ENCODE measurements at regions not wholly inside any gene's neighbourhood (a gene's known extent, or its start where the extent isn't known, plus 50 kb on each side); places are given as distances from the start of the nearest gene placed in this dataset.

DNA sequence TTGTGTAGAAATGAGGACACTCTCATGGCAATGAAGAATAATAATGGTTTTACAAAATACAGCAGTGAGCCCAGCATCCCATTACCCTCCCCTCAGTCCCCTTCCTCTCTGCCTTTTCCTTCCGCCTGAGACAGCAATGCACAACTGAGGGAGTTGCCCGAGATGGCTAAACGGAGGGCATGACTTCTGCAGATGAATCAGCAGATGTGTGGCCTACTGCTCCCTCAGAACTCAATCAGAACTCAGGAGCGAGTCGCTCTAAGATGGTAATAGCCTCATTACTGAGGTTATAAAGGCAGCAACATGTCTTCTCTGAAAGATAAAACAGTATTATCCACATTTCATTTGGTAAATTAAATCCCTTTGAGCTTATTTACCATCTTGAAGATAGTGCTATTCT is 326.6 kb downstream of the ENC1 start:
- Histone ChIP-seq H3K27ac (ENCODE audit: low read depth, low read length) (no peak overlapping the region), H3K9ac (ENCODE audit: low read length) (no peak overlapping the region), H3K4me1 (ENCODE audit: control insufficient read depth, insufficient read depth, low read length) (no peaks in the 10 kb centered on the region), H3K4me3 (ENCODE audit: low read length) (no peak overlapping the region), H3K27me3 (ENCODE audit: control insufficient read depth, insufficient read depth, low read length) (no peaks in the 10 kb centered on the region), H3K36me3 (ENCODE audit: control insufficient read depth, insufficient read depth, low read length) (no peaks in the 10 kb centered on the region)

DNA sequence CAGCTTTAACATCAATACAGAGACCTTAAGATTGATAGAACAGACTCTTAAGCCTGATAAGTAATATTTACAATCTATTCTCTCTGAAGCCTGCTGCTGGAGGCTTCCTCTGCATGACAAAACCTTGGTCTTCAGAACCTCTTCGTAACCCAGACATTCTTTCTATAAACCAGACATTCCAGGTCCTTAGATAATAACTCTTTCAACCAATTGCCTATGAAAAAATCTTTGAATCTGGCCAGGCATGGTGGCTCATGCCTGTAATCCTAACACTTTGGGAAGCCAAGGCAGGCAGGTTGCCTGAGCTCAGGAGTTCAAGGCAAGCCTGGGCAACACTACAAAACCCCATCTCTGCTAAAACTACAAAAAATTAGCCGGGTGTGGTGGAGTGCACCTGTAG is 327.8 kb downstream of the ENC1 start:
- H3K27ac ChIP-seq (ENCODE audit: low read depth, low read length): no peak overlapping the region
- H3K4me1 ChIP-seq (ENCODE audit: control insufficient read depth, insufficient read depth, low read length): no peaks in the 10 kb centered on the region
- H3K9ac ChIP-seq (ENCODE audit: low read length): no peak overlapping the region
- no peak overlapping the region for H3K4me3 ChIP-seq (ENCODE audit: low read length)
- no peaks in the 10 kb centered on the region for H3K36me3 ChIP-seq (ENCODE audit: control insufficient read depth, insufficient read depth, low read length)
- no peaks in the 10 kb centered on the region for H3K27me3 ChIP-seq (ENCODE audit: control insufficient read depth, insufficient read depth, low read length)

DNA sequence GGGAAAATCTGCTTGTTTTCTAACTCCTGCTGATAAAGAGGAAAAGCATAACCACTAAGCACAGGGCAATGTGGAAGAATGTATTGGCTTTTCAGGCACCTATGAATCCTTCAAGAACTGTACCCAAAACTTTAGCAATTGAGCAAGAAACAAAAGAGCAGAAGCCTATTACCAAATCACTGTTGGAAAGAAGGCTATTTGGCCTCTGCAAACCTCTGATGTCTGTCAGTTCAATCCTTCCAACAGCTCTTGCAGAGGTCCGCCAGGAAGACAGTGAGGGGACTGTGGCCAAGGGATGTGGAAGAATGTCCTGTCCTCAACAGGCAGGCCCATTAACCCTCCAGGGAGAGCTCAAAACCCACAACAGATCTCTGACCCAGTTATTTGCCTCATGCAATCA is 328.6 kb downstream of the ENC1 start:
- no peak overlapping the region for H3K9ac ChIP-seq (ENCODE audit: low read length)
- no peak overlapping the region for H3K27ac ChIP-seq (ENCODE audit: low read depth, low read length)
- no peaks in the 10 kb centered on the region for H3K27me3 ChIP-seq (ENCODE audit: control insufficient read depth, insufficient read depth, low read length)
- no peaks in the 10 kb centered on the region for H3K4me1 ChIP-seq (ENCODE audit: control insufficient read depth, insufficient read depth, low read length)
- no peaks in the 10 kb centered on the region for H3K36me3 ChIP-seq (ENCODE audit: control insufficient read depth, insufficient read depth, low read length)
- H3K4me3 ChIP-seq (ENCODE audit: low read length): no peak overlapping the region

DNA sequence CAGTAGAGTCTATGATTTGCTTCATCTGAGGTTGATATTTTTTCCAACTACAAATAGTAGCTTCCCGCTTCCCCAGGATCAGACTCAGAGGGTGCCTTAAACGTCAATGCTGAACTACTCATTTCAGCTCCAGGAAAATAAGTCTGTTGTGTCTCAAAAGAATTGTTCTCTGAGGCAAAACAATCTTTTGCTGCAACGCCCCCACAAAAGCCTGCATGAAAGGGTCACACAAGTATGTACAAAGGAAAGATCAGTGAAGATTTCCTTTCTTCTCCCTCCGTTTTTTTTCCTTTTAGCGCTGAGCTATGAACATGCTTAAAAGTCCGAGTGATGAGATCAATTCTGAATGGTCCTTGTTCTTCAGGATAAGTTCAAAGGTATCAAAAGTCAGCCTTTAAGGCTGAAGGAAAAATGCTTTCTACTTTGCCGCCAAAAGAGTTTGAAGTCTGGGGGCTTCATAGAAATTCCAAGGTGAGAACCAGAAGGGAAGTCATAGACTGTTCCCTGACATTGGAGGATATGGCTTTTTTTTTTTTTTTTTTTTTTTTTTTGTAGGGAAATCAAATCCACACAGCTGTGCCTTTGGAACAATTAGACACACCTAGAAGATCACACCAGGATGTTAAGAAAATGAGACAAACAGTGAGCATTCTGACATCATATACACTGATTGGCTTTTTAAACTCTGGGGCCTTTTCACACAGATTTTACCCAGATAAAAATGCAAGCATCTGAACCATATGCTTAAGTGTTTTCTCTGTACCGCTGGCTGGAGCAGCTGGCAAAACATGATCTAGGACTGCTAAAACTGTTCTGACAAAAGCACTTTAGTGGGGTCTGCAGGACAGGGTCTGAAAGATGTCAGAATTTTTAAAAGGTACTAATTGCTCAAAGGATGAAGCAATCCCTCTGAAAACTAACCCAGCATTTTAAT is 329.3 kb downstream of the ENC1 start:
- H3K9ac ChIP-seq (ENCODE audit: low read length): no peak overlapping the region
- H3K4me1 ChIP-seq (ENCODE audit: control insufficient read depth, insufficient read depth, low read length): no peaks in the 10 kb centered on the region
- H3K4me3 ChIP-seq (ENCODE audit: low read length): no peak overlapping the region
- H3K27ac ChIP-seq (ENCODE audit: low read depth, low read length): no peak overlapping the region
- H3K27me3 ChIP-seq (ENCODE audit: control insufficient read depth, insufficient read depth, low read length): no peaks in the 10 kb centered on the region
- H3K36me3 ChIP-seq (ENCODE audit: control insufficient read depth, insufficient read depth, low read length): no peaks in the 10 kb centered on the region

DNA sequence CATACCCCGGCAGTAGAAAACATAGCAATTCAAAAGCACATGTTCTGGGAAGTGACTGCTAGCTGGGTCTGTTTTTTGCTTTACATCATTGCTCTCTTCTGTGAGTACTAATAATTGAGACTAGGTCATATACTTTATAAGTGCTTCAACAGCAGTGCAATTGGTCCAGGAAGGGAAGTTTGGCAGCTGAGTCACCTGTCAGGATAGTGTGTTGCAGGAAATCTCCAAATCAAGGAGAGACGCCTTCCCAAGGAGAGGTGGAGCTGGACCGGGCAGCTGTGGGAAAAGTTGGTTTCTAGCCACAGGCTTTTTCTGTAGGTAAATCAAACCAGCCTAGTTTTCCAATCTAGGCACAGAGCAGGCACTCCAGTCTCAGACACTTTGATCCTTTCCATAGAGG is 330.1 kb downstream of the ENC1 start:
- H3K27me3 ChIP-seq (ENCODE audit: control insufficient read depth, insufficient read depth, low read length): no peaks in the 10 kb centered on the region
- H3K9ac ChIP-seq (ENCODE audit: low read length): no peak overlapping the region
- no peaks in the 10 kb centered on the region for H3K36me3 ChIP-seq (ENCODE audit: control insufficient read depth, insufficient read depth, low read length)
- H3K4me3 ChIP-seq (ENCODE audit: low read length): no peak overlapping the region
- no peak overlapping the region for H3K27ac ChIP-seq (ENCODE audit: low read depth, low read length)
- no peaks in the 10 kb centered on the region for H3K4me1 ChIP-seq (ENCODE audit: control insufficient read depth, insufficient read depth, low read length)

DNA sequence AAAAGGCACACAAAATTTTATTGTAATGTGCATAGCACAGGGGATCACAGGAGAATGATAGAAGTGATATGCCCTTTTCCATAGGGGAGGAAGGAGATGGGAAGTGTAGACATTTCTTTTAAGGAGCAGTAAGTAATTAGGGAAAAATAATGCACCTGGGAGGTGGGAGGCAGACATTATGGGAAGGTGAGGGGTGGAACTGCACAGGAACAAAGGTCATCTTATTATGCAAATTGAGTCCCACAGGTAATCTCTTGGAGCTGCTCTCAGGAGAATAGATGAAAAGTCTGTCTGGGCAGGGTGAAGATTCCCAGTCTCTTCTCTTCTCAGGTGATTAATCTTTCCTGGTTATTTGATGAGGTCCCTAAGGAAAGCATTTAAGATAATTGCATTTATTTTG is 331.5 kb downstream of the ENC1 start:
- H3K4me3 ChIP-seq (ENCODE audit: low read length): no peak overlapping the region
- H3K4me1 ChIP-seq (ENCODE audit: control insufficient read depth, insufficient read depth, low read length): no peaks in the 10 kb centered on the region
- no peak overlapping the region for H3K27ac ChIP-seq (ENCODE audit: low read depth, low read length)
- H3K9ac ChIP-seq (ENCODE audit: low read length): no peak overlapping the region
- no peaks in the 10 kb centered on the region for H3K27me3 ChIP-seq (ENCODE audit: control insufficient read depth, insufficient read depth, low read length)
- no peaks in the 10 kb centered on the region for H3K36me3 ChIP-seq (ENCODE audit: control insufficient read depth, insufficient read depth, low read length)

DNA sequence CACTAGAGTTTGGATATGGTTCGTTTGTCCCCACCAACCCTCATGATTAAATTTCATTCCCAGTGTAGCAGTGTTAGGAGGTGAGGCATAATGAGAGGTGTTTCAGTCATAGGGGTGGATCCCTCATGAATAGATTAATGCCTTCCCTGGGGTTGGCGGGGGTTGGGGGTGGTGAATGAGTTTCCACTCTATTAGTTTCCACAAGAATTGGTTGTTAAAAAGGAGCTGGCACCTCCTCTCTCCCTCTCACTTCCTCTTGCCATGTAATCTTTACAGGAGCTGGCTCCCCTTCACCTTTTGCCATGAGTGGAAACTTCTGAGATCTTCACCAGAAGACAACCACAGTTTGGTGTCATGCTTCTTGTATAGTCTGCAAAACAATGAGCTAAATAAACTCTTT is 333.7 kb downstream of the ENC1 start:
- Histone ChIP-seq H3K27ac (ENCODE audit: low read depth, low read length) (no peak overlapping the region), H3K4me3 (ENCODE audit: low read length) (no peak overlapping the region), H3K9ac (ENCODE audit: low read length) (no peak overlapping the region), H3K27me3 (ENCODE audit: control insufficient read depth, insufficient read depth, low read length) (no peaks in the 10 kb centered on the region), H3K36me3 (ENCODE audit: control insufficient read depth, insufficient read depth, low read length) (no peaks in the 10 kb centered on the region), H3K4me1 (ENCODE audit: control insufficient read depth, insufficient read depth, low read length) (no peaks in the 10 kb centered on the region)

DNA sequence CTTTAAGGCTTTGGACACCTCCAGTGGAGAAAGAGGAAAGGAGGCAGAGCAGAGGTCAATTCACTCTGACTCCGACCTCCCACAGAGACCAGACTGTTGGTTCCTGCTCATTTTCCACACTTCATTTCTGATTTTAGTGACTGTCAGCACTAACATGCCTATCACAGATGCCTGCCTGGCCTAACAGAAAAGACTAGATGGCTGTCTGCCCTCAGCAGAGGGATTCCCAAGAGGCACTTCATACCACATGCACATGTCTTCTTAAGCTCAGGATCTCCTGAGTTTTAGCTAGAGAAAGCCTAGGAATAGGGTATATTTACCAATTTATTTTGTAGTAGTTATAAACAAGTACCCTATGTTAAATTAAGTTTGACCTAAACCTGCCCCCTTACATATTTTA is 336.0 kb downstream of the ENC1 start:
- Histone ChIP-seq H3K27ac (ENCODE audit: low read depth, low read length) (no peak overlapping the region), H3K9ac (ENCODE audit: low read length) (no peak overlapping the region), H3K36me3 (ENCODE audit: control insufficient read depth, insufficient read depth, low read length) (no peaks in the 10 kb centered on the region), H3K4me3 (ENCODE audit: low read length) (no peak overlapping the region), H3K27me3 (ENCODE audit: control insufficient read depth, insufficient read depth, low read length) (no peaks in the 10 kb centered on the region), H3K4me1 (ENCODE audit: control insufficient read depth, insufficient read depth, low read length) (no peaks in the 10 kb centered on the region)

DNA sequence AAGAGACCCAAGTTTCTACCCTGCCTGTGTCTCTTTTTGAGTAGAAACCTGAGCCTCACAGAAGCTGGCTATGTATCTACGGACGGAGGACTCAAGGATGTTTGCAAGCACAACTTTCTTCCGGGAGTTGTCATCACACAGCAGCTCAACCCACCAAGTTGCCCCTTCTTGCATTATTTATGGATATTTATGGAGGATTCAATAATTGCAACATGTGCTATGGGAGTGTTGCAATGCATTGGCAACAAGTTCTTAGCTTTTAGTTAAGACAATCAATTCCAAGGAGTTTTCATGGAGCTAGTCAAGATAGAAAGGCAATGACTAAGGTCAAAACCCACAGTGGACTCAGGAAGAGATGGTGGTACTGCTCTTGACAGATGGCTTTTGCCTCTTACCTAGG is 336.9 kb downstream of the ENC1 start:
- no peaks in the 10 kb centered on the region for H3K27me3 ChIP-seq (ENCODE audit: control insufficient read depth, insufficient read depth, low read length)

DNA sequence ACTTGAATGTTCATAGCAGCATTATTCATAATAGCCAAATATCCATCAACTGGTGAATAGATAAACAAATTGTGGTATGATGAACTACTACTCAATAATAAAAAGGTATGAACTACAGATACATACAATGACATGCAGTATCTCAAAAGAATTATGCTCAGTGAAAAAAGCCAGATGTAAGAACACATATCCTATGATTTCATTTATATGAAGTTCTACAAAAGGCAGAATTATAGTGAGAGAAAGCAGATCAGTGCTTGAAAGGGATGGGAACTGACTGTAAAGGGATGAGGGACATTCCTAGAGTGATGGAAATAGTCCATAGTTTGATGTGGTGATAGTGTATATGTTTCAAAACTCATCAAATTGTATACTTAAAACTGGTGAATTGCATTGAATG is 339.0 kb downstream of the ENC1 start:
- no peak overlapping the region for H3K9ac ChIP-seq (ENCODE audit: low read length)
- no peak overlapping the region for H3K27ac ChIP-seq (ENCODE audit: low read depth, low read length)
- no peaks in the 10 kb centered on the region for H3K4me1 ChIP-seq (ENCODE audit: control insufficient read depth, insufficient read depth, low read length)
- no peaks in the 10 kb centered on the region for H3K36me3 ChIP-seq (ENCODE audit: control insufficient read depth, insufficient read depth, low read length)
- H3K4me3 ChIP-seq (ENCODE audit: low read length): no peak overlapping the region
- no peaks in the 10 kb centered on the region for H3K27me3 ChIP-seq (ENCODE audit: control insufficient read depth, insufficient read depth, low read length)

More for the DNA sequence above, 336.9 kb downstream of the ENC1 start:
- Histone ChIP-seq H3K36me3 (ENCODE audit: control insufficient read depth, insufficient read depth, low read length) (no peaks in the 10 kb centered on the region), H3K4me1 (ENCODE audit: control insufficient read depth, insufficient read depth, low read length) (no peaks in the 10 kb centered on the region), H3K4me3 (ENCODE audit: low read length) (no peak overlapping the region), H3K27ac (ENCODE audit: low read depth, low read length) (no peak overlapping the region), H3K9ac (ENCODE audit: low read length) (no peak overlapping the region)

DNA sequence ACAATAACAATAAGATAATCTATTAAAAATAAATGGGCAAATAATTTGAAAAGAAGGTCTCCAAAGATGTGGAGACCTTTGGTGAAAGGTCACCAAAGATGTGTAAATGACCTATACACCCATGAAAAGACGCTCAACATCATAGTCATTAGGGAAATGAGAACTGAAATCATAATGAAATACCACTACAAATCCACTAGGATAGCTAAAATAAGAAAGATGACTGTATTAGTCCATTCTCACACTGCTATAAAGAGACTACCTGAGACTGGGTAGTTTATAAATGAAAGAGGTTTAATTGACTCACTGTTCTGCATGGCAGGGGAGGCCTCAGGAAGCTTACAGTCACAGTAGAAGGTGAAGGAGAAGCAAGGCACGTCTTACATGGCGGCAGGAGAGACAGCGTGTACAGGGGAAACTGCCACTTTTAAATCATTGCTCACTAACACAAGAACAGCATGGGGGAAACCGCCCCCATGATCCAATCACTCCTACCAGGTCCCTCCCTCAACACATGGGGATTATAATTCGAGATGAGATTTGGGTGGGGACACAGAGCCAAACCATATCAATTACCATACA is 339.6 kb downstream of the ENC1 start:
- Histone ChIP-seq H3K4me1 (ENCODE audit: control insufficient read depth, insufficient read depth, low read length) (no peaks in the 10 kb centered on the region), H3K27me3 (ENCODE audit: control insufficient read depth, insufficient read depth, low read length) (no peaks in the 10 kb centered on the region), H3K4me3 (ENCODE audit: low read length) (no peak overlapping the region), H3K27ac (ENCODE audit: low read depth, low read length) (no peak overlapping the region), H3K9ac (ENCODE audit: low read length) (no peak overlapping the region), H3K36me3 (ENCODE audit: control insufficient read depth, insufficient read depth, low read length) (no peaks in the 10 kb centered on the region)

DNA sequence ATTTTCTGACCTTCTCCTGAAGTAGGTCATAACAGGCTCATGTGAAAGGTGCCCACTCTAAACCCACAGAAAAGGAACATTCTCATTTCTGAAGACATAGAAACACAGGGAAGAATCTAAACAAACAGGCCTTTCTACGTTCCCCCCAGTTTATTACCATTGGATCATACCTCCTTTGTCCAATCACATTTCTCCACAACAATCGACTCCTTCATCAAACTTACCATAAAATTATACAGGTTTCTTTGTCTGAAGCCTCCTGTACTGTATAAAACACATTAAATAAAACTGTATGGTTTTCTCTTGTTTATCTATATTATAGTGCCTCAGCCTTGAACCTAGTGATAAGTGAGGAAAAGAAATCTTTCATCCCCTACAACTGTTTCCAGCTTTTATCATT is 340.7 kb downstream of the ENC1 start:
- no peak overlapping the region for H3K9ac ChIP-seq (ENCODE audit: low read length)
- no peak overlapping the region for H3K27ac ChIP-seq (ENCODE audit: low read depth, low read length)
- H3K4me3 ChIP-seq (ENCODE audit: low read length): no peak overlapping the region
- no peaks in the 10 kb centered on the region for H3K27me3 ChIP-seq (ENCODE audit: control insufficient read depth, insufficient read depth, low read length)
- H3K36me3 ChIP-seq (ENCODE audit: control insufficient read depth, insufficient read depth, low read length): no peaks in the 10 kb centered on the region
- no peaks in the 10 kb centered on the region for H3K4me1 ChIP-seq (ENCODE audit: control insufficient read depth, insufficient read depth, low read length)

Measured in rectal smooth muscle tissue (tissue), 1 donor.